GM18498 (cell line): ENCODE measurements at regions not wholly inside any gene's neighbourhood (a gene's known extent, or its start where the extent isn't known, plus 50 kb on each side); places are given as distances from the start of the nearest gene placed in this dataset.

ENCODE experiments used
- ATAC-seq: cut with Tn5 transposase; IDR thresholded peaks from one replicate; pipeline ENCODE4 v1.9.1; 2021; ENCODE audit warnings: mild to moderate bottlenecking, moderate library complexity; ENCODE audit not compliant: unreplicated experiment

GRCh38 chr15:91784973-91785709 is 68.4 kb upstream of the SLCO3A1 start:
- no peak for ATAC-seq

- ATAC-seq: no peak
Observed at GRCh38 chr15:91787198-91787597, 66.3 kb upstream of the SLCO3A1 start.

DNA sequence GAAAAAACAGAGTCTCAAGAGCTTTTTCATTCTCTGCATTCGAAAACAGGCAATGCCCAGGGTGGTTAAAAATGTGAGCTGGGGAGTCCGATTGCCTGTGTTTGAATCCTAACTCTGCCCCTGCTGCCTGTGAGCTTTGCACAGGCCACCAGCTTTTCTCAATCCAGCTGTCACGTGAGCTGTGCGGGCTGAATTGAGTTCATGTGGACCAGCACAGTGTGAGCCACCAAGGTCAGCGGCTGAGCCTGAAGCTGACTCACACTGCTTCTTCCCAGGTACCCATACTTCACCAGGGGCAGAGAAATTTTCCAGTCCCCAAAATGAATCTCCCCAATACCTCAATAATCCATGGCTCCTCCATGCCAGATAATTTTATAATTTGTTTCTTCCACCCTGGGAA is 64.4 kb upstream of the SLCO3A1 start:
- no peak for ATAC-seq

GRCh38 chr15:91790836-91791235 is 62.7 kb upstream of the SLCO3A1 start:
- ATAC-seq: no peak

DNA sequence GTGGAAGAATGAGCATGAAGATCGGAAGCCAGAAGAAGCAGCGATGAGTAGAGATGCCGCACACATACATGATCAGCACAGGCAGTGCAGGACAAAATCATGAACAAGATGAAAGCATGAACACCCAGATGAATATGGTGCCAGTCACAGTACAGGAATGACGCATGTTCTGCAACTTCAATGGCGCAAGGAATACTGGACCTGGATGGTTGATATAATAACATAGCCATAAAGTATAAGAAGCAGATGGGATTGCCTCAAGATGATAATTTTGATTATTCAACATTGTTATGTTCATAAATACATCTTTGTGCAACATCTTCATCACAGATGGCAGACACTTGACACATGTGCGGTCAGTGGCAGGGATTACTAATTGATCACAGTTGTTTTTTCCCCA is 59.7 kb upstream of the SLCO3A1 start:
- ATAC-seq: no peak

- no peak for ATAC-seq
Observed at GRCh38 chr15:91795235-91795634, 58.3 kb upstream of the SLCO3A1 start.

GRCh38 chr15:91801836-91802534 is 51.5 kb upstream of the SLCO3A1 start:
- no peak for ATAC-seq

- no peak for ATAC-seq
Observed at GRCh38 chr15:91803260-91803659, 50.2 kb upstream of the SLCO3A1 start.
